GM21723 (cell line): ENCODE measurements at regions not wholly inside any gene's neighbourhood (a gene's known extent, or its start where the extent isn't known, plus 50 kb on each side); places are given as distances from the start of the nearest gene placed in this dataset.
"Not testable (repeated sequence)": the region's sequence is repeated elsewhere in the genome, so short reads cannot be mapped to it uniquely, and the experiment has no call there.

Experiments used
- ATAC-seq: cut with Tn5 transposase; IDR thresholded peaks from one replicate; pipeline ENCODE4 v1.9.1; 2021; ENCODE audit warnings: mild to moderate bottlenecking, moderate library complexity; ENCODE audit not compliant: unreplicated experiment

GRCh38 chr15:62404194-62404985, 239.3 kb upstream of the C2CD4B start:
- no peak for ATAC-seq

DNA sequence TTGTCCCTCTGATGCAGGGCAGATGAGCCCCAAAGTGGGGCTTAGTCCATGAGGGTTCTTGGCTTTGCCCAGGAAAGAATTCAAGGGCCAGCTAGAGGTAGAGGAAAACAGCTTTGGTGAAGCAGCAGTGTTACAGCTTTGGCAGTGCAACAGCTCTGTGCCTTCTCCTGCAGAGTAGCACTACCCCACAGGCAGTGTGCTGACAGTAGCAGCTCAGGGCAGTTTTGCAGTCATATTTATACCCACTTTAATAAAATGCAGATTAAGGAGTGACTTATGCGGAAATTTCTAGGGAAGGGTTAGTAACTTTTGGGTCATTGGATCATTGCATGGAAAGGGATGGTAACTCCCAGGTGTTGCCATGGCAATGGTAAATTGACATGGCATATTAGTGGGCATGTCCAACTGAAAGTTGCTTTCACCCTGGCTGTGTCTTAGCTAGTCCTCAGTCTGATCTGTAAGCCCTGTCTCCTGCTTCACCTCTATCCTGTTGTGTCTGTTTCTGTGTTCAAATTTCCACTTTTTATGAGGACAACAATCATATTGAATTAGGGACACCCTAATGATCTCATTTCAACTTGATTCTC, 241.3 kb upstream of the C2CD4B start:
- no peak for ATAC-seq

DNA sequence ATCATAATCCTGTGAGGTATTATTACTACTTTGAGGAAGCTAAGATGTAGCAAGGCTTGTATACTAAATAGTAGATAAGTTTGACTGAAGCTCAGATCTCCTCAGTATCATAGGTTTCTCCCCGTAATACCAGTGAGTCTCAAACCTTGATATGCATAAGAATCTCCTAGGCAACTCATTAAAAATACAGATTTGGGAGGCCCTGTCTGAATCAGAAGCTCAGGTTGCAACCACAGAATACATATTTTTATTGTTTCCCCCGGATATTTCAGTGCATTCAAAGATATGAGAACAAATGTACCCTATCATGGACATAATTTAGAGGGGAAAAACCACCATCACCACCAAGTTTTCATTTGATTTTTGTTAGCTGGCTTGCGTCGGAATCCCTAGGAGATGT, 242.1 kb upstream of the C2CD4B start:
- no peak for ATAC-seq

GRCh38 chr15:62407962-62408361, 242.9 kb upstream of the C2CD4B start:
- no peak for ATAC-seq

DNA sequence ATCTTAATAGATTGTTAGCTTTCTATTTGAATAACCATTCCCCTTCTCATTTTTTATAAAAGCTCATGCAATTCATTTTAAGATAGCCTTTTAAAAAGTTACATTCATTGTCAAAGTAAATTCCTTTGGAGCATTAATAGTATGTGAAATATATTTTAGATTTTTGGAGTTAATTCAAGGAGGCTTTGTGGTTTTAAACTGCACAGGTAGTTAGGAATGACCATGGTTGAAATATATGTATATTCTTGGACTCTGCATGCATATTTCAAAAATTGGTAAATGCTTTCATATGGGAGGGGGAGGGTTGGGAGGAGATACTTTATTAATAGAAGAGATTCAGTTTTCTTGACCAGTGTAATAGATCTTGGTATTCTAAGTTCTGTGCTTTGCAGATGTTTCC, 244.4 kb upstream of the C2CD4B start:
- ATAC-seq = no peak

DNA sequence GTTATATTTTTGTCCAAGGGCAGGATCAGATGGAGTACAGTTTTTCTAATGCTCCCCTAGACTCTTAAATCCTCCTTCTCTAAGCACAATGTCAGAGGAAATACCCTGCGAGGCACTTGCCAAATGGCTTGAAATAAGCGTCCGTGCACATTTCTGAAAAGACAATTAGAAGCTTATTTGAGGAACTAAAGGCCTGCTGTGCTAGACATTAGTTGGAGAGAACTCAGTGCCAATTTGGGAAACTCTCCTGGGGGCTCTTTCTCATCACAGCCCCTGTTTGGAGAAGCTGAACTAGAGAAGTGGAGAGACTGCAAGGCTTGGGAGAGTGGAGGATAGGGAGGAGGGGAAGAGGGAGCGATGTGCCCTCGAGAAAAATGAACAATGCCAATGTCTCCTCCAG, 247.6 kb upstream of the C2CD4B start:
- no peak for ATAC-seq

DNA sequence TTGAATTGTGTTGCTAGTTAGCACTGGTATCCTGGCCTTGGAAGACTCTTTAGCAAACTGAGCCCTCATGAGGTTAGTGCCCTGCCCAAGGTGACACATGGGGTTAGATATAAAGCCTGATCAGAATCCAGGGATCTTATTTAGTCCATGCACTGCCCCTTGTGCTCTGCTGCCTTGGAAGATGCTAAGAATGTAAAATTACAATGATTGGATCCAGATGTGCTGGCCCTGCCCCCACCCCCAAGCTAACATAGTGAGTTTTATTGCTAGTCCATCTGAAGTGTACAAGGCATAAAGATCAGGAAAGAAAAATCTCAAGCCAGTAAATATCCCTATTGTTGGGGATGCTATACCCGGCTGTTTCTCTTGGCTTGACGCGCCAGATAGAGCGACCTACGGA, 248.1 kb upstream of the C2CD4B start:
- no peak for ATAC-seq

GRCh38 chr15:62413786-62414185, 248.7 kb upstream of the C2CD4B start:
- ATAC-seq = no peak

- no peak for ATAC-seq
These were observed 250.4 kb upstream of the C2CD4B start for GRCh38 chr15:62415498-62415897.

DNA sequence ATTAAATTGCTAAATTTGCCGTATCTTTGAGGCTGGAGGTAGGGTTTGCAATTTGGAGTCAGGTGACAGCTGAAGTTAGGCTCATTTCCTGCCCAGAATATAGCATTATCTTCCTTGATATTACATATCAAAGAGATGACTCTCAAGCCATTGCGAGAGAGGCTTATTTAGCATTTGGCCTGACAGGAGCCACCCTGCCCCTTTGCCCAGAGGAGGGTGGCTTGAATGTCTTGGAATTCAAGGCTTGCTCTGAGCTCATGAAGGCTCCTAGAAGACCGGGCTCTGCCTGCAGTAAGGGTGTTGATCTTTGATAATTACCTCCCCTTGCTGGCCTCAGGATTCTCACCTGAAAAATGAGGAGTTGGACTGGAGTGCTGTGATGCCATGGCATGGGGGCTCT, 251.4 kb upstream of the C2CD4B start:
- ATAC-seq = no peak

- ATAC-seq = no peak
These were observed 252.4 kb upstream of the C2CD4B start for GRCh38 chr15:62417439-62417838.

- ATAC-seq = not testable (repeated sequence)
These were observed 253.4 kb upstream of the C2CD4B start for GRCh38 chr15:62418496-62418895.

DNA sequence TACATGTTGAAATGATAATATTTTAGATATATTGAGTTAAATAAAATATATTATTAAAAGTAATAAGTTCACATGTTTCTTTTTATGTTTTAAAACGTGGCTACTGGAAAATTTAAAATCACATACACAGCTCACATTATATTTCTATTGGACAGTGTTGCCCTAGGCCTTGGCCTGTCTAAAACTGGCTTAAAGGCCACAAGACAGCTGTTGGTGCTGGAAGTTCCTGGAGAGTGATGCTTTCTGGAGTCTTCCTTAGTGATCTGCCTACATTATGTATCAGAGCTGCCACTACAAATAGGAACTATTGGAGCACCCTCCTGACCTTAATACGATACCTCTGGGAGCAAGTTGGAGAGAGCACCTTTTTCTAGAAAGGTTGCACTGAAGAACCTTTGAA, 254.1 kb upstream of the C2CD4B start:
- no peak for ATAC-seq

DNA sequence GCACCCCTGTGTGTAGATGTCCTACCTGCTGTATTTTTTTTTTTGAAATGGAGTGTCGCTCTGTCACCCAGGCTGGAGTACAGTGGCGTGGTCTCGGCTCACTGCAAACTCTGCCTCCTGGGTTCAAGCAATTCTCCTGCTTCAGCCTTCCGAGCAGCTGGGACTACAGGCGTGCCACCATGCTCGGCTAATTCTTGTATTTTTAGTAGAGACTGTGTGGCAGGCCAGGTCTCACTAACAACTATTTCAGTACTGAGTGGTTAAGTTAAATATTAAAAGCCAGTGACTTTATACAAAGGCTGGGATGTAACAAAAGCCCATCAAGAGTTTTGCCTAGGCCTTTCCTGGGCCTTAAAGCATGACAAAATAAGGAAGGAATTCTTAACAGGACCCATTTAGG, 255.3 kb upstream of the C2CD4B start:
- ATAC-seq = not testable (repeated sequence)

DNA sequence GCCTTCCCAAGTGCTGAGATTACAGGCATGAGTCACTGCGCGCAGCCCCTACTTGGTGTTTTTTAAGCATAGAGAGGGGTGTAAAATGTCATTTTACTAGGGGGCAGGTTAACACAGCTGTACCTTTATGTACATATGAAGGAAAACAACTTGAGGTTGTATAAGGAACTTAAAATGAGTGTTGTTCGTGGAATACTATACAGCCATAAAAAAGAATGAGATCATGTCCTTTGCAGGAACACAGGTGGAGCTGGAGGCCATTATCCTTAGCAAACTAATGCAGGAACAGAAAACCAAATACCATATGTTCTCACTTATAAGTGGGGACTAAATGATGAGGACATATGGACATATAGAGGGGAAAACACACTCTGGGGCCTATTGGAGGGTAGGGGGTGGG, 256.2 kb upstream of the C2CD4B start:
- ATAC-seq = no peak

DNA sequence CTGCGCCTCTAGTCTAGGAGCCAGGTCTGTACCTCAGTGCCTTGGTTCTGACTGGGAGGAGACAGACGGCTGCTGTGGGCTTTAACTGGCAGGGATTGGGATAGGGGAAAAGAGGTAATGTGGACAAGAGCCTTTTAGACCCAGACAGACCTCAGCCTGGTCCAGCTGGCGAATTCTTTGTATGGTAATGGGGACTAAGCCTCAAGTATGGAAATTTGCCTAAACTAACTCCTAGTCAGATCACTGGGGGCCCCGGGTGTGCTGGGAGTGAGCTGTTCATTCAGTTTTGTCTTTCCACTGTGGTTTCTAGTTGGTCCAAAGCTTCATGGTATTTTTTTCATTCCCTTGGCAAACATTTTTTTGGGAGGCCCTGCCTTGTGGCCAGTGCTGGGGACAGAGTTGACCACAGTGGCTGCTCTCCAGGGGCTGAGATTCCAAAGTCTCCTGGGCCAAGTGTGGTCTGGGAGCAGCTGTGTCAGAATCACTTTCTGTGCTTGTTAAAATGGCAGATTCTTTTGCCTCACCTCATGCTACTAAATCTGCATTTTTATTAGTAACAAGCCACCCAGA, 261.4 kb upstream of the C2CD4B start:
- ATAC-seq = no peak

DNA sequence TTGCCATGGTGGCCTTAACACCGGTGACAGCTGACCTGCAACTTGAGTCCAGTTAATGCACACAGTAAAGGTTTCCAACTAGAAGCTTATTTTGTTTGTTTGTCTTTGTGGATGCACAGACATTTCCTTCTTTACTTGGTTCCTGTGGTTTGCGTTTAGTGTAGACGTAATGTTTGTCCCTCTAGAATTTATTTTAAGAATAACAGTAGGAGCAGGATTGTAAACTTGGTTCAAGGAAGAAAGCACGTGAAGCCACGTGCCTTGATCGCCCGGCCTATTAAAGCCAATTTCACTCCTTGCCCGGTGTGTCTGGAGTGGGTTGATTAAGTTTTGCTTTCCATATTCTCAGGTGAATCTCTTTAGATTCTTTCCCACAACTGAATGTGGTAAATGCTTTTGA, 263.2 kb upstream of the C2CD4B start:
- no peak for ATAC-seq

DNA sequence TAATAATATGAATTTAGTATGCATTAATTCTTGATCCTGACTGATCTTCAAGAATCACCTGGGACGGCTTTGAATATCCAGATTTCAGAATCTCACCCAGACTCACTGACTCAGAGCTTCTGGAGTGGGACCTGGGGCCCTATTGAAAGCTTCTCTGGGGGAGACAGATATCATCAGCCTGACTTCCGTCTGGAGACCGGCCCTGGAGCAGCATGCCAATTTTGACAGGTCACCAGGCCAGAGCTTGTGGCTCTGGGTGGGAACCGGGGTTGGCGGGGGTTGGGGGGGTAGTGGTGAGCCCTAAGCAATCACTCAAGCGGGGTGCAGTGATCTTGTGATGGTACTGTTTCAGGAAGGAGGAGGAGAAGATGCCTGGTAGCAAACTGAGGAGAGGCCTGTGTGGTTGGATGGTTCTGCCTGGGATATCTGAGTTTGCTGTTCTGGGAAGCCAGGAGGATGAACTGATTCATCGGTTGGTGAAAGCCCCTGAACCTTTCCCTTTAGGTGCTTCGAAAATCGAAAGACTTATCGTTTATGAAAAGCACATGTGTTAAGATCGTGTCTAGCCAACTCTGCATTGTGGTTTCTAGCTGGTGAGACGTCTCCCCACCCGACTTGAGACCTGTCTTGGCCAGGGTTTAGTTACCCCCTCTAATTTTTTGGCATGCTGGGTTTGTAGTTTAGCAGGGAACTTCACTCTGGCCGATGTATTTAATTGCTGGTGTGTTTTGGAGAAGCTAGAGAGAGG, 263.9 kb upstream of the C2CD4B start:
- no peak for ATAC-seq

DNA sequence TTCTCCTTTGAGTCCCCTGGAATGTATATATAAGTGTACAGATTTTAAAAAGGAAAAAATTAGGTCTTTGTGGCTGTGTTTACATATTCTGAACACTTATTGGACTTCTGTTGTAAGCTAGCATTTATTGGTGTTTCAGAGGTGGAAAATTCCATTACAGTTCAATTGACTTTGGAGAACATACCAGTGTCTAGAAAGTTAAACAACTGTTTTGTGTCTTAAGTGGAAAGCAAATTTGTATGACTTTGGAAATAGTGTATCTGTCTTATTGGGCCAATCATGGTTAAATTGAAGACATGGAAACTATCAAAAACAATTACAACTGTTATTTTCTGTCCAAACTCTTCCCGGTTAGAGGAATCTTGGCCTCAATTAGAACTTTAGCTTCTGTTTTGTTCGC, 265.0 kb upstream of the C2CD4B start:
- no peak for ATAC-seq

- ATAC-seq = no peak
These were observed 265.5 kb upstream of the C2CD4B start for GRCh38 chr15:62430552-62430951.

DNA sequence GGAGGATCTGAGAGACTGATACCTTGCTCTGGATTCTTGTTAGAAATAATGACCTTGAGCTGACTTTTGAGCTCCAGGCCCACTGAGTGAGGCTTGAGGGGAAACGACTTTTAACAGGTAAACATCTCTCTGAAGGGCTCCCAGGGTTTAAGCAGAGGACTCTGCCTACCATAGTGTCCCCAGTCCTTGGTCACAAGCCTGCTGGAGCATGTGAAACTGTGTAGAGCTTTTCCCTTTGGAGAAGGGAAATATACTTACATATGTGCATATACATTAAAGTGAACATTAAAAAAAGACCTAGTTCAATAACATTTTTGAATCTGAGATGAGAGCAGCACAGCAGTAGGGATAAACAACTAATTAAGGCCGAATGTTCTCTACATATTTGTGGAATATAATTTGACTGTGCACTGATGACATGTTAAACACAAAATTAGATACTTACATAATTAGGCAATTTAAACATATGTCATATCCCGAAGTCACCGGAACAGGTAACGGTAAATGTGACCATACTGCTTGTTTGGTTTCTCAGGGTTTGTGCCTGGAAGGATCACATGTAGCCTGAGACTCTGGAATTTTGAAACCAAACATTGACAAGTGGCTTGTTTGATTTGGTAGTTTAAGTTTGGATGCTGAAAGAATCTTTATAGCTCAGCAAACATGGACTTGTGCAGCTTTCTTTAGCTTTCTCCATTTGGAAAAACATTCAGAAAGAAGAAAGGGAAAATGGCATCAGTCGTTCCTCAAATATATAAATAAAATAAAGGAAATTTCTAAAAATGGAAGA, 266.1 kb upstream of the C2CD4B start:
- ATAC-seq = no peak
